ENCODE measurements at regions not wholly inside any gene's neighbourhood (a gene's known extent, or its start where the extent isn't known, plus 50 kb on each side); places are given as distances from the start of the nearest gene placed in this dataset.

DNA sequence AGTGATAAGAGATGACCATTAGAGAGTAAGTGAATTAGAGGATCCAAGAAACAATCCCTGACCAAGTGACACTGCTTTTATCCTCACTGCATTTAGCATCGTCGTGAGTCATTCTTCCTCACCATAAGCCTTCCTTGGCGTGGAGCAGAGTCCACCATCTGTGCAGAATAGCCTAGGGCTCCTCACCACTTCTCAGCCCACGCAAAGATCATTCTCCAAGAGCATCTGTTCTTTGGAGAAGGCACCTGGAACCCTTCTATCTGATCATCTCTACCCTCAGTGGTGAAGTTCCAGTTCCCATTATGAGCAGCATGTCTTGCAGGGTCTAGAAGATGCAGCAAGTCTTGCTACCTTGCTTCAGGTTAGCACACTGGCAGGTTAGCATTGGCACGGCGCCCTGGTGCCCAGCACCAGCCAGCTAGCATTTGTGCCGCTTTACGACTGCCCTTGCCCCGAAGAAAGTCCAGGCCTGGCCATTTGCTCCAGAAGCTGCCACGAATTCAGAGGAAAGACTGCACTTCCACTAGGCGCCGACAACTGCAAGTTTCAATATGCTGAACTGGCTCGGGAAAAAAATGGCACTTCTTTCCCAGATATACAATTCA lies 225.8 kb downstream of the TTC32 start:
- no peak for DNase-seq

DNA sequence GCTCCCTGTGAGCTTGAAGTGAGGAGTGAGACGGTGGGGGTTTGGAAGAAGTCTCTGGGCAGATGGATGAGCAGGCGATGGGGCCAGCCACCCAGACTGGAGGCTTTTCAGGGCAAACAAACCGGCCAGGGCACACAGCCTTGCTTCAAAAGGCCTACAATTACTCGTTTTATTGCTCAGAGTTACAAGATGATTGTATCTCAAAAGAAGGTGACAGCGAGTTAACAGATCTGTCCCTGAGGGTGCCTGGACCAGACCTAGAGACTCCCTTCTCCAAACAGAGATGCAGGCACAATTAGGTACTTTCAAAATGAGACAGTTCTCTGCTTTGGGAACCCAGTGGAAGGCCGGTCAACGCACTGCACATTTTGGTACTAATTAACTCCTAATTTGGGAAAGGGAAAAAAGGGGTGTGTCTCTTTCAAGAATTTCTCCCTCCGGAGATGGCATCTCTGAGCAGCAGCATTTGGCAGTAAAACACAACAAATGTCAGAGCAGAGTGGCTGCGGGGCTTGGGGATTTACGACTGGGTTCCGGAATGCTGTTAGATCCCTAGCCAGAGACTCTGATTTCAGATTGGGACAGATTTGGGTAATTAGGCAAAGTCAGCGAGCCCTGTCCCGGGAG lies 226.7 kb downstream of the TTC32 start:
- DNase-seq, result no peak

DNA sequence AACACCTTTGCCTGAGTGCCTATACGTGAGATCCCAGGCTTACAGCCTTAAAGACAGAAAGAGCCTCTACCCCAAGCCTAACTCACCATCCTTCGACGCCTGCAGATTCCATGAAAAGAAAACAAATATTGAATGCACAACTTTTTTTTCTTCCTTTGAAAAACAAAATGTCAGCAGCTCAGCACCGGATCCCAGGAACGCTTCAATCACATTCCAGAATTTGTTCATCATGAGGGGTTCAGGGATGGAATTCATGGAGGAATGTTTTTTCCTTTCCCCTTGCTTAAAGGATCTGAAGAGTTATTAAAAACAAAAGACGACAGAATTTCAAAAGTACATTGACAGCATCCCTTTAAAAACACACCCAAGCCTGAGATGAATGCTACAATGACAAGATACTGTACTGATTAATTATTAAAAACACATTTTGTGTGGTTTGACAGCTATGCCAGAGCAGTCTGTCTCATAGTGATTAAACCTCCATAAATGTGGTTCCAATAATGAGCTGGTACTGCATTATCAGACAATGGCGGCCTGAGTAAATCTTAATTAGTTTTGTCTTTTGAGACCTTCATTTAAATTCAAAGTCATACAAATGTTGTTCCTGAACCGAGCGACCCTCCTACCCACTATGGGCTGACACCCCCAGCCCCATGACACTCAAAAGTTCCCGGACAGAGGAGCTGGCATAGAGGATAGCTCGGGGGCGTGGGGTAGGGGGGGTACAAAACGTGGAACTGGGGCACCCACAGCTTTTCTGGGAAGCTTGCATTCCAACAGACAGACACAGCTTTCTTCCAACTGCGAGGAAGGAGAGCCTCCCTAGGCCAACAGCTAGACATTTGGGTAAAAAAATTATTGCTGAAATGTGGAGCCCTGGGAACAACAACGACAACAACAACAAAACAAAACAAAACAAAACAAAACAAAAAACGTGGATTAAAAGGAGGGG lies 227.5 kb downstream of the TTC32 start:
- no peak for DNase-seq

DNA sequence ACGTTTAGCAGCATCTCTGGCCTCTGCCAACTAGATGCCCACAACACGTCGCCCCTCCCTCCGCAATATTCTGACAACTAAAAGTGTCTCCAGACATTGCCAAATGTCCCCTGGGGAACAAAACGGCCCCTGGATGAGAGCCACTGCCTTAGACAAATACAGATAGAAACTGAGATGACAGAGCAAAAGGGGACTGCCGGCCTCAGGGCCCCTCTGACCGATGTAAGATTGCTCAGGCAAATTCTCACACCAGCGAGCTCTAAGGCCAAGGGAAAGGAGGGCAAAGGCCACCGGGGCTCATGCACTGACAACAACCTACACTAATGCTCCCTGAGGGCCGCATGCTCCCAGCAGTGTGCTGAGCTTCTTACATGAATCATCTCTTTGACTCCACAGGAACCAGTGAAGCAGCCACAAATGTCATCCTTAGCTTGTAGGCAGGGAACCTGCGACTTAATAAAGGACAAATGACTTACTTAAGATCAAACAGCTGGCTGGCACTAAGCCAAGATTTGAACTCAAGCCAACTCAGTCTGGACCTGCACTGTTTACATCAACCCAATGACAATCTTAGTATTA lies 228.5 kb downstream of the TTC32 start:
- no peak for DNase-seq

DNA sequence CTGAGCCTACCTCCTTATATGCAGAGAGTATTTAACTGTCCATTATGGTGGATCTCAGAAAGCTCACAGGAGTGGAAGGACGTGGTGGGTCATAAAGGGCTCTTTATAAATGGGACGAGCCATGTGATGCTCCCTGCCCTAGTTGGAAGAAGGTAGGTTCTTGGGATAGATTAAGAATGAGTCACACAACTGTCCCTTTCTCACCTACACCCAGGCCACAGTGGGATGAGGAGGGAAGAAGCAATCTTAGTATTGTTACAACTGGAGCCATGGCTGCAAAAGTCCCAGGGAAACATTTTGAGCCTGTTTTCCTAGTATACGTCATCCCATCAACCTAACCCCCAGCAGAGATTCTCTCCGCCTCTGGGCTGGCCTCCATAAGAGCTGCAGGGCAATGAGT lies 229.9 kb downstream of the TTC32 start:
- DNase-seq, result no peak

DNA sequence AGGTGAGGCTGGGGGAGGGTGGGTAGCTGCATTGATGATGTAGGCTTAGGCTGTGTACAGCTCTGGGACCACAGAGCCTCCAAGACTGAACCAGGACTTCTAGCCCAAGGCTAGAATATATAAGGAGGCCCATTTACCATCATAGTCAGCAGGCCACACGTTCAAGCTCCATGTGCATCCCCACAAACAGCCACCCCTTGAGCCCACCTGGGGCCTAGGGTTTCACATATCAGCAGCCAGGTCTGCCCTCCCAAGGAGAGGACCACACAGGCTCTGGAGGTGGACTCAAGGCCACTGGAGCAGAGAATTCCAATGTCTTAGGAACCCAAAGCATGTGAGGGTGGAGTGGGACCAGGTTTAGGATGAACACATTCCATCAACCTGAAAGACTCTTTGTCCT lies 230.5 kb downstream of the TTC32 start:
- no peak for DNase-seq

DNA sequence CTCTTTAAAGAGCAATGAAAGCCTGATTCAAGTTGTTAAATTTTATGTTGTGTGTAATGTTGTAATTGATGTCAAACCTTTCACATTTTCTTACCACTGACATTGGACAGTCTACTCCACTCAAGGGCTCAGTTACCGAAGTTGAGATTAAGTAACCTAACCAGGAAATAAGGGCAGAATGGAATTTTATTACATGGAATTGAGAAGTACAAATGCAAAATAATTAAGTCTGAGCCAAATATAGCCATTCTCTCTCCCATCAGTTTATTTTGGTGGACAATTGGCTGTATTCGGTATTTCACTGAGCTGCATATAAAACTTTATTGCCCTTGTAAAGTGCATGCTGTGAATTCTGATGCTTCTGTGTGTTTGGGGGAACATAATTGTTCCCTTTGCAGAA lies 231.5 kb downstream of the TTC32 start:
- DNase-seq, result no peak

DNA sequence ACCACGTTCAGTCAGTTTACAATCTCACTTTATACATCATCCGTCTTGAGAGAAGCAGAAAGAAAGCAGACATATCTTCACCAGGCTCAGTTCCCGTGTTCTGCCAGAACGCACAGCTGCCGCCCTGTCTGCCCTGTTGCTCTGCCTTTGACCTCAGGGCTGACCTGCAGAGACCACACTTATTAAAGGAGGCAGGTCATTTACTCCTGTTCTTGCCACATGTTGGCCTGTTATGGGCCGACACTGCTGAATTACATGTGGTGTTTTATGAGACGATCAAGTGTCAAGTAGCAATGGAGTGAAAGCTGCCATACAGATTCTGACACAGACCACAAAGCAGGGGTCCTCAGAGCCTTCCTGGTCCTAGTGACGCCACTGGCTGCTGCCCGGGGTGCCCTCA lies 232.2 kb downstream of the TTC32 start:
- DNase-seq, result no peak

DNA sequence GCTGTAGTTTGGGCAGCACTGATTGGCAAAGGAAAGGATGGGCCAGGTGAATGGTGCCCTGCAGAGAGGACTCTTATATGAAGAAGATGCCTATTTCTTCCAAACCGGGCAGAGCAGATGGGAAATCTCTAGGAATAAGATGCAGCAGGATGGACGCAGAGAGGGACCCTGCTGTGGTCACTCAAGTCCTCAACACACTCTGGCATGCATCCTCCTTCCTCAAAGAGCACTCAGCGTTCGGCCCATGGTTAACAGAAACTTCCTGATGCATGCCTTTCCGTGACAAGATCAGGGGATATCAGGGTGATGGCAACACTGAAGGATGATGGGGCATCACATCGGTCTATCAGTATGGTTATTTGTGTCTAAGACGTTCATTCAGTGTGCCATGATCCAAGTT lies 232.7 kb downstream of the TTC32 start:
- DNase-seq, result no peak

DNA sequence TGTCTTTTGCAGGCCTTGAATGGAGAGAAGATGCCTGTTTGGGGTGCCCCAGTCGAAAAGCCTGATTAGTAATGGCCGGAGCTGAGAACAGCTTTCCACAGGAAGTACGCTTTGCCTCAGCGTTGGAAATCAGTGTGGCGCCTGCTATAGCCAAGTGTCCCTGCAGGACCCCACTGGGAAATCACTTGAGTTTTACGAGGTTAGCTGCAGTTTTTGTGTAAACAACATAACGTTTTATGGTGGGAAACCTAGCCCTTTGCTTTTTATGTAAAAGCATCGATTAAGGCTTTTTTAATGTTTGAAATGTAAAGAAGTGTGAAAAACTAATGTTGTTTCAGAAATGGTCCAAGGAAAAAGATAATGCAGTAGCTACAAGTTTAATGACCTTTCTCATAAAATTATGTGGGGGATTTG lies 234.2 kb downstream of the TTC32 start:
- no peak for DNase-seq

DNA sequence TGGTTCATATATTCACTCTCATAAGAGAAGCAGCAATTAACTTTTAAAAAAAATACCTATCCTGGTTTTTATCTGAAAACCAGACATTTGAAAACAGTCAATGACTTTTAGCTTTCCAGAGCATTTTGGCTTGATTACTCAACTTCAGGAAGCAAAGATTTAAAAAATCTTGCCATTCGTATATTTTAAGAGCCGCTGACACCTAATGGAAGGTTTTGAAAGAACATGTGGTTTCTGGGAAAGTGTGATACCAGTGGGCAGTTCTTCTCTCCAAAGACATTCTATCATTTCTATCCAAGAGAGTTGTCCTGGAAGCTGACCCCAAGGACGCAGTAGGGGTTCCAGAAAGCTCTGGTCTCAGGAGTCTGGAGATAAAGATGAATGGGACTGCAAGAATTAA lies 234.7 kb downstream of the TTC32 start:
- no peak for DNase-seq

DNA sequence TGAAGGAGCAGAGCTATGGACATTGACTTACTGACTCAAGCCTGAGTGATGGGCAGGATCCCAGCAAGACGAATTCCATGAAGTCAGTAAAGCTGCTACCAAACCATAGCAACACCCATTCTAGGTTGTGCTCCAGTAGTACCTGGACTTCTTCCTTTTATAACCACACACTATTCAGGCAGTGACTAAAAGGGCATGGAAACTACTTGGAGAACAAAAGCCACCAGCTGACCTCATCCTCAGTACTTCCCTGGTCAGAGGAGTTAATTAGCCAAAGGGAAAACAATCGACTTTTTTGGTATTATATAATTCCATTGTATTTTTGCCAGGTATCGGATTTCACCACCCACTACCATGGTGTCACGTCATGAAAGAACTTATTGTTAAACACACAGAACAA lies 237.1 kb downstream of the TTC32 start:
- DNase-seq, result no peak

DNA sequence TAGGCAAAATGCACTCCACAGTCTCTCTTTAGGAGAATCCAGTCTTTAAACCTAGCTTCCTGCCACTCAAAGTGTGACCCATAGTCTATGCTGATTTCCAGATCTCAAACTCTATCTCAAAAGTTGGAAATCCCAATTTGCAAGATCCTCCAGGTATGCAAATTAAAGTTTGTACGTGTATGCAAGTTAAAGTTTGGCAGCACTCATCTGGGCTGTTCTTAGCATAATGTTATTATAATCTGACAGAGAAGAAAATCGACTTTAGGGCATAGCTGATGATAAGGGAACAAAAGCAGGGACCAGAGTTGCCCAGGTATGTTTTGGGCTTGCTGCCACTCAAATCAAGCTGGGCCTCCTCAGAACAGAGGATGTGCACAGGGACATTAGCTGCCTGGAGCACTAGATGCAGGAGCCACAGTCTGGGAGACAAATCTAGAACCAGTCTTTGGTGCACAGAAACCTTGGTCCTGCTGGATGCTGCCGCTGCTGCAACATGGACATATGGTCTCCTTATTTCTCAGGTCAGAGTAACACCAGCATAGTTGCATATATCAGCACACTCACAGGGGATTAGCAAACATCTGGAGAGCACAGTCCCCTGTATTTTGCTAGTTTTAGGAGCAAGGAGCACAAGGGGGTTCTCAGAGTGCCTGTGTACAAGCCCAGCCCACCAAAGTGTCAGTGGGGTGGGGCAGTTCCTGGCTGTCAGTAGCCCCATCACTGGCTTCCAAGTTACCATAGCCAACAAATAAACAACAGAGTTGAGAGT lies 242.6 kb downstream of the TTC32 start:
- no peak for DNase-seq

DNA sequence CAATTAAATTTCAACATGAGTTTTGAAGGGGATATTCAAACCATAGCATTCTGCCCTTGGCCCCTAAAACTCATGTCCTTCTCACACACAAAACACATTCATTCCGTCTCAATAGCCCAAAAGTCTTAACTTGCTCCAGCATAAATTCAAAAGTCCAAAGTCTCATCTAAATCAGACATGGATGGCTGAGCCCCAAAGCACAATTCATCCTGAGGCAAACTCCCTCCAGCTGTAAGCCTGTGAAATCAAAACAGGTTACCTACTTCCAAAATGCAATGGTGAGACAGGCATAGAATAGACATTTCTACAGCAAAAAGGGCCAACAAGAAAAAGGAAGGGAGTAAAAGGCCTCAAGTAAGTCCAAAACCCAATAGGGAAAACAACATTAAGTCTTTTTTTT lies 245.8 kb downstream of the TTC32 start:
- DNase-seq, result no peak

DNA sequence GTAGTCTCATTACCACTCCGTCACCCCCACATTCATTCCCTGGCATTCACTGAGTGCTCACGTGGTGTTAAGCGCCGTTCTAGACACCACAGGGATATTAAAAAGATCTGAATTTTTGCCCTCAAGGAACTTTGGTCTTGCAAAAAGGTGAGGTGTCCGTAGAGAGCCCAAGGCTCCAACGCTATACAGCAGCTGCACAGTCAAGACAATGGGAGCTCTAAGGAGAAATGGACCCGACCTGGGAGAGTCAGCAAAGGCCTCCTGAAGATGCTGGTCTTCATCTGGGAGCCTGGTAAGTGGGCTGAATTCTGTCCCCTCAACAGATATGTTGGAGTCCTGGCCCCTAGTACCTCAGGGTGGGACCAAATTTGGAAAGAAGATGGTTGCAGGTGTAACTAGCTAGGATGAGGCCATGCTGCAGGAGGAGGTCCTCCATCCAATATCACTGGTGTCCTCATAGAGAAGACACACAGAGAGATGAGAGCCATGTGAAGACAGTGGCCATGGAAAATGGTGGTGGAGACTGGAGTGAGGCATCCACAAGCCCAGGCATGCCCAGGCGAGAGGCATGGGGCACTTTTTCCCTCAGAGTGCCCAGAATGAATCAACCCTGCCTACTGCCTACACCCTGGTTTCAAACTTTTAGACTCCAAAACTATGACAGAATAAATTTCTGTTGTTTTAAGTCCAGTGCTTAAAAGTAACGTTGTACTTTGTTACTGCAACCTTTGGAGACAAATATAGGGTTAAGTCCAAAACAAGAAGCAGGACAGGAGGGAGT lies 247.3 kb downstream of the TTC32 start:
- no peak for DNase-seq

DNA sequence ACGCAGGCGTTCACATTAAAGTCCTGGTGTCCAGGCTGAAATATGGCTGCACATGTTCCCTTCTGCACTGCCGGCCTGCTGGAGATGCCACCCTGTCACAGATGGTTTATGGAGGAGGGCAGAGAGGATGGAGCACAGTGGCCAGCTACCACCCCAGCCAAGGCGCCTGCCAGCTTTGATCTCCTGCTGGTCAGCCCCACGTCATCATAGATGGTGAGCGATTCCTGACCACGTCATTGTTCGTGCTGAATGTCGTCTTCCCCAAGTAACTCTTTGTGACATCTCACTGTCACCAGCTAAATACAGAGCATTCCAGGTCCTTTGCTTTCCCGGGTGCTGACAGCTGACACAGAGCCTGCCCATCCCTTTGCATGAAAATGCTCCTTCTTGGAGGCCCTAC lies 248.3 kb downstream of the TTC32 start:
- DNase-seq, result no peak

DNA sequence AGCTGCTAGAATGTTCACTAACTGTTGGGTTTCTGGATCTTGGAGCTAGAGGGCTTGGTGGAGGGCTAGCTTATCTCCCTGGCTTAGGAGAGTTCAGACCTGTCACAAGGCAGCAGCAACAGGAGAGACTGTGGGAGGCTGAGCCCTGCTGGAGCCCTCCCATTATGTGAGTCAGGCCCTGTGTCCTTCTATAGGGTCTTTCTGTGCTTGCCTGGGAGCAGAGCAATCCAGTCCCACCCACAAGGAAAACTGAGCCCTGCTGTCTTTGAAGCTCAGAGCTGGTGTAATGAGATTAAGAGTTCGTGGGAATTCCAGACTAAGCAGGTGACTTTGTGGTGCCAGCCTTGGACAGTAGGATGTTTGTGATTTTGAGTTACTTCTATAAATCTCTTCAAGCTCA lies 249.0 kb downstream of the TTC32 start:
- DNase-seq, result no peak

DNA sequence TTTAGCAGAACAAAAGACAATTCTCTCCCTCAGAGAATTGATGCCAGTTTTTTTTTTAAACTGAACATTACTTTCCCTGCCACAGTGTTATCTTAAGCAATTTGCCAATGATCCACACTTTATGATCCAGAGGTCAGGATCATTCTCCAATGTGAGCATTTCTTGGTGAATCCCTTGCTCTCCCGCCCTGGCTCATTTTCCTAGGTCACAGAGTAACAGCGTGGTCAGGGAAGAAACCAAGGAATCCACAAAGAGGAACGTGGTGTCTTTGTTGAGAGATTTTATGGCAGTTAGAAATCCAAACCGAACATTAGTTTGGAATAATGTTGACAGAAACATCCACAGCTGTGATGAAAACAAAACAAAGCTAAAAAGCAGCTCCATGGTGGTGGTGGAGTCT lies 250.3 kb downstream of the TTC32 start:
- DNase-seq, result no peak

DNA sequence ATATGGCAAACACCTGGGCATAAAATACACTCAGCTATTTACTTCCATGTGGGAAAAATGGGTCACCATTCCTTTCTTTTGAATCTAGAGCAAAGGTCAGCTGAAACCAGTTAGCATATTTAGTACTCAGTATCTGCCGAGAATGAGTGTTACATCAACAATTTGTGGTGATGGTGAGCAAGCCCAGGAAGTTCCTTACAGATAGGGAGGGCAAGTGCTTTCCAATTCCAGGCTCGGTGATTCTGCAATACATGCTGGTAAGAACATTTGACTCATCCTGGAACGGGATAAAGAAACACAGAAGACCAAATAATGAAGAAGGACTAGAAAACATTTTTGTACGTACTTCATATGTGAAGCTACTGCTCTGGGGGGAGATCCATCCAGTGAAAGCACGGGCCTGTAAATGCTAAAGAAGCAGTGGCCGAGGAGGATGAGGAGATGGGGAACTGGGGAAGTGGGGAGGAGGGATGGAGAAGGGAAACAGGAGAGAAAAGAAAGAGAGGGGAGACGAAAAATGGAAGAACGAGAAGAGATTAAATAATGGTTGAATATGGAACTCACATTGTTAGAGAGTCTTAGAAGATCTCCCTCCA lies 251.9 kb downstream of the TTC32 start:
- DNase-seq, result no peak

DNA sequence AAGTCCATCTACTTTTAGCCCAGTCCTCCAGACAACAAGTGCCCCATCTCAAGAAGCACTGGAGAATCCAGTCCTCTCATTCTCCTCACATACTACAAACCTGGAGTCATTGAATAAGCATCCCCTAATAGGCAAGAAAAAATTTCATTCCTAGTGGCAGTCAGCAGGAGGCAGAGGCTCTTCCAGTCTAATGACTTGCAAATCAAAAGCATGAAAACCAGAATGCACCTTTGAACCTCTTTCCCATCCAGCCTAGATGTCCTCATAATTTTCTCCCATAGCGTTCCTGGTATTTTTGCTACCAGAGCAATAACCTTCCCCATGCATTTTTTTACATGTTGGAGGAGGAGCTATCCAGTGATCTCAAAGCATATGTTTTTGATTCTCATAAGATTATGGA lies 252.6 kb downstream of the TTC32 start:
- DNase-seq, result no peak

DNA sequence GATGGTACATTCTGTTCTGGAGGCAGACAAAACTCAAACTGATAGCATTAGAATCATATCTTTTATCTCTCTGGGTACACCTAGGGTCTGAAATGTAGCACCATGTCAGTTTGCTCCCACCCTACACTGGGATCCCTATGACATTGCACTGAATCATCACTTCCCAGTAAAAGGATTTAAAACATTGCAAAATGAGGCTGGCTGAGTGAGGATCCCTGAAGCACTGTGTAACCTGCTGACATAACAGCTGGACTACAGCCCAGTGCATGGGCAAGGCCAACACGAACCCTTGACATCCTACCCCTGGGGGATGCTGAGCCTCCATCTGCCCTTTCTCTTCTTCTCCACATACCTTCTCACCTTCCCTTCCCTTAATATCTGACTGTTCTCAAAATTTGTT lies 253.2 kb downstream of the TTC32 start:
- no peak for DNase-seq

DNA sequence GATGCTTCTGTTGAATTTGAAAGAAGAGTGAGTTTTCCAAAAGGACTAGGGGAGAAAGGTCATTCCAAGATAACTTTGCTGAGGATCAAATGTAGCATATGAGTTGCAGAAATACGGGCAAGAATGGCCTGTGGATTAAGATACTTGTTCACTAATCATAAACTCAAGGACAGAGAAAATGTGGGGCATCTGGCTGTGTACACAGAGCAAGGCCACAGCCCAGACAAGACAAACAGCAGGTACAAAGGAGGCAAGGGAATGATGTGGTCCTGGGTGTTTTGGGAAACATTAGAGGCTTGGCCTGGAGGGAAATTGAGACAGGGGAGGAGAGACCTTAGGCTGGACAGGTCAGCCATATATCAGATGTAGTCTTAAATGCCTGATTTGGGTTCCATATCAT lies 254.8 kb downstream of the TTC32 start:
- DNase-seq, result no peak
